ENCODE measurements at regions not wholly inside any gene's neighbourhood (a gene's known extent, or its start where the extent isn't known, plus 50 kb on each side); places are given as distances from the start of the nearest gene placed in this dataset.

DNA sequence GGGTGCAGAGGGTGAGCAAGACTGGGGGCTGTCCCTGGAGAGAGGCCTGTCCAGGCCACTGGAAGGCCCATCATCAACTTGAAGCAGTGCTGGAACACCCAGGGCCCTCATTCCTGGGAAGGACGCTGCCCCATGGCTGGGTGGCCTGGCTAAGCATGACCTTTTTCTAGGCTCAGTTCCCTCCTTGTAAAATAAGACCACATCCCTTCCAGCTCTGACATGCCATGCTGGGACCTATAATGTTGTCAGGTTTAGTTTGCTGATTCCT lies 62.8 kb downstream of the SYNE3 start:
- no peak for DNase-seq (ENCODE audit: low read depth)
- TF ChIP-seq, protein P1, sequence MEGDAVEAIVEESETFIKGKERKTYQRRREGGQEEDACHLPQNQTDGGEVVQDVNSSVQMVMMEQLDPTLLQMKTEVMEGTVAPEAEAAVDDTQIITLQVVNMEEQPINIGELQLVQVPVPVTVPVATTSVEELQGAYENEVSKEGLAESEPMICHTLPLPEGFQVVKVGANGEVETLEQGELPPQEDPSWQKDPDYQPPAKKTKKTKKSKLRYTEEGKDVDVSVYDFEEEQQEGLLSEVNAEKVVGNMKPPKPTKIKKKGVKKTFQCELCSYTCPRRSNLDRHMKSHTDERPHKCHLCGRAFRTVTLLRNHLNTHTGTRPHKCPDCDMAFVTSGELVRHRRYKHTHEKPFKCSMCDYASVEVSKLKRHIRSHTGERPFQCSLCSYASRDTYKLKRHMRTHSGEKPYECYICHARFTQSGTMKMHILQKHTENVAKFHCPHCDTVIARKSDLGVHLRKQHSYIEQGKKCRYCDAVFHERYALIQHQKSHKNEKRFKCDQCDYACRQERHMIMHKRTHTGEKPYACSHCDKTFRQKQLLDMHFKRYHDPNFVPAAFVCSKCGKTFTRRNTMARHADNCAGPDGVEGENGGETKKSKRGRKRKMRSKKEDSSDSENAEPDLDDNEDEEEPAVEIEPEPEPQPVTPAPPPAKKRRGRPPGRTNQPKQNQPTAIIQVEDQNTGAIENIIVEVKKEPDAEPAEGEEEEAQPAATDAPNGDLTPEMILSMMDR (IDR thresholded peaks at IDR 0.05; ENCODE audit: control insufficient read depth, insufficient read depth, low read depth, low read length, missing control alignments): no peak
- no peak overlapping the region for H3K4me3 ChIP-seq (ENCODE audit: control insufficient read depth, low read depth, low read length)

DNA sequence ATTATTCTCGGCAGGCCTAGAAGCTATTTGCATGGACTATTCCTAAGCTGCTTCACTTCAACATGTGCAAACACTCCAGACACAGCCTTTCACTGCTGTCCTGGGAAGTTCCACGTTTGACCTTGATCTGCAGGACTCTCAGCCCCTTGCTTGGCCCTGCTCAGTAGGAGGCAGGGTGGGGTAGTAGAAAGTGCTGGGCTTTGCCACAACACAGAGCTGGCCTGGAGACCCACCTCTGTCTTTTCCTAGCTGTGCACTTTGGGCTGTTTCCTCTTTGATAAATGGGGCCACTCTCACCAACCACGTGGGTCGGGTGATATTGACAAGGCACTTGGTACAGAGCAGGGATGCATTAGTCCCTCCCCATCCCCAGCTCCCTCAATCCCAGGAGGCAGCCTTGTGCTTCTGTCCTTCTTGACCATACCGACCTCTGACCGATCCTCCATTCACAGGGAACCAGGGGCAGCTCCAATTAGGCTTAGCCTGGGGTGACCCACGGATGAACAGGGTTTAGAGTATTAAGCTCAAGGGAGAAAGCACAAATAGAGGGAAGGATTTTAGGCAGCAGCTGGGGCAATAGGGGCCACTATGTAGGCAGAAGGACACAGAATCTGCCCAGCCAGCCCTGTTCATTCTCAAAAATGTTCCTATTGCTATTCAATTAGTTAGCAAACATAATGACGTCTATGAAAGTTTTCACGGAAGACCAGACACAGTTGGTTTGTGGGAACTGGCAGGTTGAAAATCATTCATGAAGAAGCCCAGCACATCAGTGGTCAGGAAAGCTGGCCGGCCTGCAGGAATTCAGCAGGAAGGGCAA lies 63.3 kb downstream of the SYNE3 start:
- no peak for DNase-seq (ENCODE audit: low read depth)
- TF ChIP-seq, protein P1 (IDR thresholded peaks at IDR 0.05; ENCODE audit: control insufficient read depth, insufficient read depth, low read depth, low read length, missing control alignments): no peak
- H3K4me3 ChIP-seq (ENCODE audit: control insufficient read depth, low read depth, low read length): no peak overlapping the region

DNA sequence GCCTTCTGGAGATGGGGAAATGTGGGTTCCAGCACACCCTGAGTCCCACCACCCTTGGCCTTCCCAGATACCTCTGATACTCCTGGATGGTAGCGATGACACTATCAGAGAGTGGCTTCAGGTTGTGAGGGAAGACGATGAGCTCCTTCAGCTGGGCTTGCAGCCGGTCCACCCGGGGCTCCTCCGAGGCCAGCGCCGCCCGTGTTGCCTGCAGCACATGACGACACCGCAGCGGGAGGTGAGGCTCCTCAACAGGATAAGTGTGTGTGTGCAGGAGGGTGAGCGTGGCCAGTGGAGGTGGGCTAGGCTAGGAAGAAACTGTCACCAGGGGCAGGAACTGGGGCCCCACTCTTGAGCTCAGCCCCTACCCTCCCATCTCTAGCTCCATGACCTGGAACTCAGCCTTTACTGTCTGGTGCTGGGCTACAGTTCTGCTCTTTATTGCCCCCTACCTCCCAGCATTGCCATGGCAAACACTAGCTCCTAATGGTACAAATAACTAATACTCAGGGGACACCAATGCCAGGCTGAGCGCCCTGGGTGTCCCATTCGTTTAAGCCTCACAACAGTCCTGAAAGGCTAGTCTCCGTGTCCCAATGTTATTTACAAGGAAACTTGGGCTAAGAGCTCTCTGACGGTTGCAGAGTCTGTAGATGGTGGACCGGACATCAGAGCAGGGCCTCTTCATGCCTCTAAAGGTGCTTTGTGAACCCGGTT lies 64.1 kb downstream of the SYNE3 start:
- TF ChIP-seq, protein P1 (IDR thresholded peaks at IDR 0.05; ENCODE audit: control insufficient read depth, insufficient read depth, low read depth, low read length, missing control alignments): peak; percentile 60
- no peak overlapping the region for H3K4me3 ChIP-seq (ENCODE audit: control insufficient read depth, low read depth, low read length)
- no peak for DNase-seq (ENCODE audit: low read depth)

DNA sequence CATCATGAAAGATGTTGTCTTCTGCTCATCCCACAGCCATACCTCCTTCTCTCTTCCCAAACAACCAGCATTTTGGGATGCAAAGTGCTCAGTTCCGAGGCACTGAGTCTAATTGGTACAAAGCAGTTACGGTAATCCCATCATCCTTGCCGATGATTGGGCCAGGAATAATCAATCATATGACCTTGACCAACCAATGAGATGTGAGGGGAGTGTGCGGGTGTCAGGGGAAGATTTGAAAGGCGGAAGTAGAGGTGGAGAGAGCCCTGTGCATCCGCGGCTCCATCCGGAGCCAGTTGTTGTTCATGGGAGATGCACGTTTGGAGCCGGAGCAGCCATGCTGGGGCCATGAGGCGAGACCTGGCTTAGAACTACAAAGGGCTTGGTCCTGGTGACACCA lies 67.3 kb downstream of the SYNE3 start:
- no peak for DNase-seq (ENCODE audit: low read depth)
- TF ChIP-seq, protein P1 (IDR thresholded peaks at IDR 0.05; ENCODE audit: control insufficient read depth, insufficient read depth, low read depth, low read length, missing control alignments): no peak

DNA sequence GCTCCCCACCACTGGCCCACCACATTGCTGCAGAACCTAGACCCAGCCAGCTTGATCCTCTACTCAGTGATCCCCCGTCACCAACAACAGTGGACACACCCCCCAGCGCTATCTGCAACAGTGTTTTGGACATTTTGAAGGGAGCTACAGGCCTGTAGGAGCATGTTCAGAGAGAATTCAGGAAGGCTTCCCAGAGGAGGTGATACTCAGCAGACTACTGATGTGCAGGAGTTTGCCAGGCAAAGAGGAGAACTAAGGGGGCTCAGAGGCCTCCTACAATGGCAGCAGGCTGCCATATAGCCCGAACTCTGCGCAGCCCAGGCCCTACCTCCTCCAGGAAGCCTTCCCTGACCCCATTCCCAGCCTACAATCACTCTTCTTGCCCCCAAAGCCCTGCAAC lies 70.0 kb downstream of the SYNE3 start:
- TF ChIP-seq, protein P1 (IDR thresholded peaks at IDR 0.05; ENCODE audit: control insufficient read depth, insufficient read depth, low read depth, low read length, missing control alignments): no peak
- DNase-seq (ENCODE audit: low read depth): no peak
- no peak overlapping the region for H3K4me3 ChIP-seq (ENCODE audit: control insufficient read depth, low read depth, low read length)

More for the DNA sequence above, 67.3 kb downstream of the SYNE3 start:
- no peak overlapping the region for H3K4me3 ChIP-seq (ENCODE audit: control insufficient read depth, low read depth, low read length)

DNA sequence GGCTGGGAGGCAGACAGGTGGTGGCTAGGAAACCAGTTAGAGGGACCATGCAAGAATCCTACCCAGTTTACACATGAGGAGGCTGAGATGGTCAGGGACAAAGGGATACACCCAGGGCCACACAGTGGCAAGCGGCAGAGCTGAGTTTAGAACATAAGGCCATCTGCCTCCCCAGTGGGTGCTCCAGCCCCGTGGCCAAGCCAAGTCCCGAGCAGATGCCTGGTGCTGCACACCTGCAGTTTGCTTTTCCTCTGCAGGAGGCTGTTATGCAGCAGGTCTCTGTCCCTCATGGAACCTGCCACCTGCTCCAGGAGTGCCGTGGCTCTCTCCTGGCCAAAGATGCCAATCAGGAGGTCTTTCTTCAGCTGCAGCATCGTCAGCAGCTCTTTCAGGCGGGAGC lies 70.8 kb downstream of the SYNE3 start:
- H3K4me3 ChIP-seq (ENCODE audit: control insufficient read depth, low read depth, low read length): no peak overlapping the region
- TF ChIP-seq, protein P1 (IDR thresholded peaks at IDR 0.05; ENCODE audit: control insufficient read depth, insufficient read depth, low read depth, low read length, missing control alignments): no peak
- DNase-seq (ENCODE audit: low read depth): no peak

All from AG09309 (cell line).